ENCODE measurements at regions not wholly inside any gene's neighbourhood (a gene's known extent, or its start where the extent isn't known, plus 50 kb on each side); places are given as distances from the start of the nearest gene placed in this dataset.

GRCh38 chr11:57069942-57070341 lies 81.2 kb downstream of the OR5AK2 start:
- H3K4me3 ChIP-seq (ENCODE audit: low read depth, low read length): no peak overlapping the region
- DNase-seq (ENCODE audit: low read depth, low spot score): no peak
- in situ Hi-C loops (cut with HindIII; ENCODE audit: low sequenced_read_pairs): no loop called here
- no peak for TF ChIP-seq CTCF (IDR thresholded peaks at IDR 0.05; ENCODE audit: low read depth, low read length)

GRCh38 chr11:57071829-57072228 lies 83.1 kb downstream of the OR5AK2 start:
- in situ Hi-C loops (cut with HindIII; ENCODE audit: low sequenced_read_pairs): no loop called here
- no peak for TF ChIP-seq CTCF (IDR thresholded peaks at IDR 0.05; ENCODE audit: low read depth, low read length)
- no peak for DNase-seq (ENCODE audit: low read depth, low spot score)

GRCh38 chr11:57072640-57073039 lies 83.9 kb downstream of the OR5AK2 start:
- H3K4me3 ChIP-seq (ENCODE audit: low read depth, low read length): no peak overlapping the region
- peak; percentile 97 for DNase-seq (ENCODE audit: low read depth, low spot score)
- in situ Hi-C loops (cut with HindIII; ENCODE audit: low sequenced_read_pairs): no loop called here
- no peak for TF ChIP-seq CTCF (IDR thresholded peaks at IDR 0.05; ENCODE audit: low read depth, low read length)

More at GRCh38 chr11:57071829-57072228, 83.1 kb downstream of the OR5AK2 start:
- H3K4me3 ChIP-seq (ENCODE audit: low read depth, low read length): no peak overlapping the region

- H3K4me3 ChIP-seq (ENCODE audit: low read depth, low read length): no peak overlapping the region
- no peak for TF ChIP-seq CTCF (IDR thresholded peaks at IDR 0.05; ENCODE audit: low read depth, low read length)
- in situ Hi-C loops (cut with HindIII; ENCODE audit: low sequenced_read_pairs): no loop called here
- DNase-seq (ENCODE audit: low read depth, low spot score): no peak
Observed at GRCh38 chr11:57073128-57073527, 84.4 kb downstream of the OR5AK2 start.

- in situ Hi-C loops (cut with HindIII; ENCODE audit: low sequenced_read_pairs): no loop called here
- H3K4me3 ChIP-seq (ENCODE audit: low read depth, low read length): no peak overlapping the region
- DNase-seq (ENCODE audit: low read depth, low spot score): no peak
Observed at GRCh38 chr11:57081356-57081755, 92.6 kb downstream of the OR5AK2 start.

GRCh38 chr11:57082125-57082524 lies 93.4 kb downstream of the OR5AK2 start:
- in situ Hi-C loops (cut with HindIII; ENCODE audit: low sequenced_read_pairs): no loop called here

More at GRCh38 chr11:57081356-57081755, 92.6 kb downstream of the OR5AK2 start:
- no peak for TF ChIP-seq CTCF (IDR thresholded peaks at IDR 0.05; ENCODE audit: low read depth, low read length)

More at GRCh38 chr11:57082125-57082524, 93.4 kb downstream of the OR5AK2 start:
- DNase-seq (ENCODE audit: low read depth, low spot score): no peak
- TF ChIP-seq CTCF (IDR thresholded peaks at IDR 0.05; ENCODE audit: low read depth, low read length): no peak
- H3K4me3 ChIP-seq (ENCODE audit: low read depth, low read length): no peak overlapping the region

Data from astrocyte of the spinal cord (primary cell).